ENCODE measurements at regions not wholly inside any gene's neighbourhood (a gene's known extent, or its start where the extent isn't known, plus 50 kb on each side); places are given as distances from the start of the nearest gene placed in this dataset.
"Not testable (repeated sequence)": the region's sequence is repeated elsewhere in the genome, so short reads cannot be mapped to it uniquely, and the experiment has no call there.

GRCh38 chr10:11663763-11664555, 52.5 kb upstream of the USP6NL start:
- peak; percentile 65 for DNase-seq

- DNase-seq = not testable (repeated sequence)
Measured at GRCh38 chr10:11663126-11663515, 51.7 kb upstream of the USP6NL start.

GRCh38 chr10:11661441-11661840, 50.0 kb upstream of the USP6NL start:
- no peak for DNase-seq

Measured in NCI-H69 (cell line).